ENCODE measurements at regions not wholly inside any gene's neighbourhood (a gene's known extent, or its start where the extent isn't known, plus 50 kb on each side); places are given as distances from the start of the nearest gene placed in this dataset.

- H3K9me3 ChIP-seq = no peaks in the 10 kb centered on the region
- no peaks in the 10 kb centered on the region for H4K20me1 ChIP-seq (ENCODE audit: insufficient read depth)
- no peak overlapping the region for H3K4me3 ChIP-seq (ENCODE audit: low read depth in 2 of 2, low read length in 1 of 2)
- no peaks in the 10 kb centered on the region for H3K4me1 ChIP-seq (ENCODE audit: control insufficient read depth in 1 of 2, insufficient read depth in 2 of 2, low read depth in 1 of 2, low read length in 1 of 2)
- no peaks in the 10 kb centered on the region for H3K36me3 ChIP-seq (replicated peaks in 1 of 2; ENCODE audit: control insufficient read depth in 1 of 2, insufficient read depth in 2 of 2, low read length in 1 of 2)
- H3K27ac ChIP-seq (ENCODE audit: low read depth in 2 of 2, low read length in 1 of 2) = no peak overlapping the region
- no peak for DNase-seq
- TF ChIP-seq, protein P1, sequence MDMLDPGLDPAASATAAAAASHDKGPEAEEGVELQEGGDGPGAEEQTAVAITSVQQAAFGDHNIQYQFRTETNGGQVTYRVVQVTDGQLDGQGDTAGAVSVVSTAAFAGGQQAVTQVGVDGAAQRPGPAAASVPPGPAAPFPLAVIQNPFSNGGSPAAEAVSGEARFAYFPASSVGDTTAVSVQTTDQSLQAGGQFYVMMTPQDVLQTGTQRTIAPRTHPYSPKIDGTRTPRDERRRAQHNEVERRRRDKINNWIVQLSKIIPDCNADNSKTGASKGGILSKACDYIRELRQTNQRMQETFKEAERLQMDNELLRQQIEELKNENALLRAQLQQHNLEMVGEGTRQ (IDR thresholded peaks at IDR 0.05; ENCODE audit: borderline replicate concordance, low read depth, low read length) = no peak
- TF ChIP-seq RFX5 (IDR thresholded peaks at IDR 0.05; ENCODE audit: low read length) = no peak
- TF ChIP-seq TAF1 (IDR thresholded peaks at IDR 0.05; ENCODE audit: borderline replicate concordance, low read depth, low read length) = no peak
- no peak for TF ChIP-seq NRF1 (IDR thresholded peaks at IDR 0.05; ENCODE audit: low read depth, low read length)
- TF ChIP-seq TCF12 (IDR thresholded peaks at IDR 0.05) = no peak
- TF ChIP-seq YY1 (IDR thresholded peaks at IDR 0.05; ENCODE audit: low read depth) = no peak
- no peak for TF ChIP-seq RAD21 (IDR thresholded peaks at IDR 0.05; ENCODE audit: low read length)
- no peak for TF ChIP-seq FOXJ3 (CRISPR knock-in tag; IDR thresholded peaks at IDR 0.05)
- no peak for TF ChIP-seq JUND (IDR thresholded peaks at IDR 0.05)
- TF ChIP-seq EP300 (IDR thresholded peaks at IDR 0.05; ENCODE audit: borderline replicate concordance in 1 of 2, low read depth in 1 of 2, low read length in 1 of 2) = no peak
- no peak for TF ChIP-seq MEF2A (IDR thresholded peaks at IDR 0.05; ENCODE audit: borderline replicate concordance, low read depth)
- TF ChIP-seq, protein P2, sequence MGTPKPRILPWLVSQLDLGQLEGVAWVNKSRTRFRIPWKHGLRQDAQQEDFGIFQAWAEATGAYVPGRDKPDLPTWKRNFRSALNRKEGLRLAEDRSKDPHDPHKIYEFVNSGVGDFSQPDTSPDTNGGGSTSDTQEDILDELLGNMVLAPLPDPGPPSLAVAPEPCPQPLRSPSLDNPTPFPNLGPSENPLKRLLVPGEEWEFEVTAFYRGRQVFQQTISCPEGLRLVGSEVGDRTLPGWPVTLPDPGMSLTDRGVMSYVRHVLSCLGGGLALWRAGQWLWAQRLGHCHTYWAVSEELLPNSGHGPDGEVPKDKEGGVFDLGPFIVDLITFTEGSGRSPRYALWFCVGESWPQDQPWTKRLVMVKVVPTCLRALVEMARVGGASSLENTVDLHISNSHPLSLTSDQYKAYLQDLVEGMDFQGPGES (IDR thresholded peaks at IDR 0.05; ENCODE audit: low read depth, low read length) = no peak
- no peak for TF ChIP-seq CHD2 (IDR thresholded peaks at IDR 0.05; ENCODE audit: low read length, partially characterized antibody)
- TF ChIP-seq EZH2phosphoT487 (IDR thresholded peaks at IDR 0.05; ENCODE audit: borderline replicate concordance, low read depth) = no peak
- WGBS (ENCODE audit: low lambda C conversion rate) = 36% methylated on average over 3 of the region's 3 CpGs
- H3K9me2 ChIP-seq = no peaks in the 10 kb centered on the region
- no peaks in the 10 kb centered on the region for H3F3A ChIP-seq (replicated peaks; ENCODE audit: insufficient read depth)
- ChIA-PET POLR2A (no interaction called here), CTCF (no interaction called here)
- H3K79me2 ChIP-seq (ENCODE audit: insufficient read depth) = no peaks in the 10 kb centered on the region
- no peak overlapping the region for H3K4me2 ChIP-seq
- no peak overlapping the region for H3K9ac ChIP-seq
- H3K27me3 ChIP-seq (ENCODE audit: insufficient read depth) = no peaks in the 10 kb centered on the region
- no peak overlapping the region for H2AFZ ChIP-seq (ENCODE audit: low read depth)
Observed at GRCh38 chr2:139609109-139609508, 828.9 kb upstream of the NXPH2 start.

GRCh38 chr2:139605668-139606067 is 825.5 kb upstream of the NXPH2 start:
- Histone ChIP-seq H3K4me3 (ENCODE audit: low read depth in 2 of 2, low read length in 1 of 2) (no peak overlapping the region), H4K20me1 (ENCODE audit: insufficient read depth) (no peaks in the 10 kb centered on the region), H2AFZ (ENCODE audit: low read depth) (no peak overlapping the region), H3K9me2 (no peaks in the 10 kb centered on the region), H3K27ac (ENCODE audit: low read depth in 2 of 2, low read length in 1 of 2) (no peak overlapping the region), H3K27me3 (ENCODE audit: insufficient read depth) (no peaks in the 10 kb centered on the region), H3K4me1 (ENCODE audit: control insufficient read depth in 1 of 2, insufficient read depth in 2 of 2, low read depth in 1 of 2, low read length in 1 of 2) (no peaks in the 10 kb centered on the region), H3K9me3 (no peaks in the 10 kb centered on the region), H3K9ac (no peak overlapping the region), H3K4me2 (no peak overlapping the region), H3K36me3 (replicated peaks in 1 of 2; ENCODE audit: control insufficient read depth in 1 of 2, insufficient read depth in 2 of 2, low read length in 1 of 2) (no peaks in the 10 kb centered on the region), H3K79me2 (ENCODE audit: insufficient read depth) (no peaks in the 10 kb centered on the region), H3F3A (replicated peaks; ENCODE audit: insufficient read depth) (no peaks in the 10 kb centered on the region)
- ChIA-PET POLR2A (no interaction called here), CTCF (no interaction called here)
- no peak for DNase-seq
- WGBS (ENCODE audit: low lambda C conversion rate) = 56% methylated on average over 2 of the region's 2 CpGs
- TF ChIP-seq USF1 (IDR thresholded peaks at IDR 0.05; ENCODE audit: borderline replicate concordance, low read depth) = no peak
- TF ChIP-seq FOSL2 (IDR thresholded peaks at IDR 0.05; ENCODE audit: borderline replicate concordance, low read depth) = no peak
- TF ChIP-seq RXRA (IDR thresholded peaks at IDR 0.05; ENCODE audit: borderline replicate concordance, low read depth) = no peak
- TF ChIP-seq SIN3A (IDR thresholded peaks at IDR 0.05; ENCODE audit: borderline replicate concordance, low read depth, low read length) = no peak
- TF ChIP-seq TAF1 (IDR thresholded peaks at IDR 0.05; ENCODE audit: borderline replicate concordance, low read depth, low read length) = no peak
- no peak for TF ChIP-seq SMC3 (IDR thresholded peaks at IDR 0.05; ENCODE audit: low read depth, low read length)
- TF ChIP-seq, protein P3, sequence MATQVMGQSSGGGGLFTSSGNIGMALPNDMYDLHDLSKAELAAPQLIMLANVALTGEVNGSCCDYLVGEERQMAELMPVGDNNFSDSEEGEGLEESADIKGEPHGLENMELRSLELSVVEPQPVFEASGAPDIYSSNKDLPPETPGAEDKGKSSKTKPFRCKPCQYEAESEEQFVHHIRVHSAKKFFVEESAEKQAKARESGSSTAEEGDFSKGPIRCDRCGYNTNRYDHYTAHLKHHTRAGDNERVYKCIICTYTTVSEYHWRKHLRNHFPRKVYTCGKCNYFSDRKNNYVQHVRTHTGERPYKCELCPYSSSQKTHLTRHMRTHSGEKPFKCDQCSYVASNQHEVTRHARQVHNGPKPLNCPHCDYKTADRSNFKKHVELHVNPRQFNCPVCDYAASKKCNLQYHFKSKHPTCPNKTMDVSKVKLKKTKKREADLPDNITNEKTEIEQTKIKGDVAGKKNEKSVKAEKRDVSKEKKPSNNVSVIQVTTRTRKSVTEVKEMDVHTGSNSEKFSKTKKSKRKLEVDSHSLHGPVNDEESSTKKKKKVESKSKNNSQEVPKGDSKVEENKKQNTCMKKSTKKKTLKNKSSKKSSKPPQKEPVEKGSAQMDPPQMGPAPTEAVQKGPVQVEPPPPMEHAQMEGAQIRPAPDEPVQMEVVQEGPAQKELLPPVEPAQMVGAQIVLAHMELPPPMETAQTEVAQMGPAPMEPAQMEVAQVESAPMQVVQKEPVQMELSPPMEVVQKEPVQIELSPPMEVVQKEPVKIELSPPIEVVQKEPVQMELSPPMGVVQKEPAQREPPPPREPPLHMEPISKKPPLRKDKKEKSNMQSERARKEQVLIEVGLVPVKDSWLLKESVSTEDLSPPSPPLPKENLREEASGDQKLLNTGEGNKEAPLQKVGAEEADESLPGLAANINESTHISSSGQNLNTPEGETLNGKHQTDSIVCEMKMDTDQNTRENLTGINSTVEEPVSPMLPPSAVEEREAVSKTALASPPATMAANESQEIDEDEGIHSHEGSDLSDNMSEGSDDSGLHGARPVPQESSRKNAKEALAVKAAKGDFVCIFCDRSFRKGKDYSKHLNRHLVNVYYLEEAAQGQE (IDR thresholded peaks at IDR 0.05; ENCODE audit: low read depth, low read length) = no peak
- TF ChIP-seq, protein P4, sequence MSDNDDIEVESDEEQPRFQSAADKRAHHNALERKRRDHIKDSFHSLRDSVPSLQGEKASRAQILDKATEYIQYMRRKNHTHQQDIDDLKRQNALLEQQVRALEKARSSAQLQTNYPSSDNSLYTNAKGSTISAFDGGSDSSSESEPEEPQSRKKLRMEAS (IDR thresholded peaks at IDR 0.05; ENCODE audit: low read depth) = no peak
- no peak for TF ChIP-seq YY1 (IDR thresholded peaks at IDR 0.05; ENCODE audit: low read depth)
- TF ChIP-seq TCF12 (IDR thresholded peaks at IDR 0.05) = no peak
- no peak for TF ChIP-seq FOXJ3 (CRISPR knock-in tag; IDR thresholded peaks at IDR 0.05)
- no peak for TF ChIP-seq GABPA (IDR thresholded peaks at IDR 0.05; ENCODE audit: low read depth)

All from SK-N-SH (cell line).